ENCODE measurements at regions not wholly inside any gene's neighbourhood (a gene's known extent, or its start where the extent isn't known, plus 50 kb on each side); places are given as distances from the start of the nearest gene placed in this dataset.

DNA sequence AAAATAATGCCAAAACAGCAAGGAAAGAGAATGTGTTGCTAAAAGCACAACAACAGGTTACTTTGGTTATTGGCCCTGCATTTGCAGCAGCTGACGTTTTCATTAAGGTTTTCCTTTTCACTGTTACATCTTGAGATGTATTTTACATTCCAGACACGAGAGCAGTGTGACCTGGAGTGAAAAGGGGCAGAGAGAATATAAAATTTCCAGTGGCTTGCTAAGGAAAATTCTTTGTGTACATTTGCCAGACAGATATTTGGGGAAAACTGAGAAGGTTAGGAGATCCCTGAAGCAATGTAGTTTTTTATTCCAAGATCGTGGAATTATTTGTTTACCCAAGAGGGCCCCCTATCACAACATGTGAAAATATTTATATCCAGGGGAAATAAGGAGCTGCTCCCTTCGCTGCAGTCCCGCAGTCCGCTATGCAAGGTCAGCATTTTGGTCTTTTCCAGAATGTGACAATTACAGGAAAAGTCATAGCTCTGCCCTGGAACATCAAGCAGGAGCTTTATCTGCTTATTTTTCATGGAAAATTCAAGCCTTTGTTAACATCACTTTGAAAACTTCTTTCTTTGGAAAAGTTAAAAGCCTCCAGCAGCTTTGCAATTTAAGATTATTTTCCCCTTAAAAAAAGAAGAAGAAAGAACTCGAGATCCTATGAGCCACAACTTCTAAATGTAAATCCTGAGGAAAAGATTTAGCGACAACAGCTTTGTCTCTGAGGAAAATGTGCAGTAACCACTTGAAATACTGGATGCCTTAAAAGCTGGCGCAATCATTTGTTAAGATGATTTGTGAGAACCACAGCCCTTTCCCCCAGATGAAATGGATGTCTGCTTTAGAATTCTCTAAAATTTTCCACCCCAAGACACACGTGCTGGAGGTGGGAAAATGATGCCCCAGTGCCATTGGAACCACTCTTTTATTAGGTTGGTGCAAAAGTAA, 256.4 kb upstream of the TPM1 start:
- TF ChIP-seq, protein P1, sequence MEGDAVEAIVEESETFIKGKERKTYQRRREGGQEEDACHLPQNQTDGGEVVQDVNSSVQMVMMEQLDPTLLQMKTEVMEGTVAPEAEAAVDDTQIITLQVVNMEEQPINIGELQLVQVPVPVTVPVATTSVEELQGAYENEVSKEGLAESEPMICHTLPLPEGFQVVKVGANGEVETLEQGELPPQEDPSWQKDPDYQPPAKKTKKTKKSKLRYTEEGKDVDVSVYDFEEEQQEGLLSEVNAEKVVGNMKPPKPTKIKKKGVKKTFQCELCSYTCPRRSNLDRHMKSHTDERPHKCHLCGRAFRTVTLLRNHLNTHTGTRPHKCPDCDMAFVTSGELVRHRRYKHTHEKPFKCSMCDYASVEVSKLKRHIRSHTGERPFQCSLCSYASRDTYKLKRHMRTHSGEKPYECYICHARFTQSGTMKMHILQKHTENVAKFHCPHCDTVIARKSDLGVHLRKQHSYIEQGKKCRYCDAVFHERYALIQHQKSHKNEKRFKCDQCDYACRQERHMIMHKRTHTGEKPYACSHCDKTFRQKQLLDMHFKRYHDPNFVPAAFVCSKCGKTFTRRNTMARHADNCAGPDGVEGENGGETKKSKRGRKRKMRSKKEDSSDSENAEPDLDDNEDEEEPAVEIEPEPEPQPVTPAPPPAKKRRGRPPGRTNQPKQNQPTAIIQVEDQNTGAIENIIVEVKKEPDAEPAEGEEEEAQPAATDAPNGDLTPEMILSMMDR (IDR thresholded peaks at IDR 0.05; ENCODE audit: insufficient read depth, low read length) = no peak
- TF ChIP-seq REST (IDR thresholded peaks at IDR 0.05; ENCODE audit: insufficient replicate concordance, low read depth) (no peak), SPI1 (IDR thresholded peaks at IDR 0.05; ENCODE audit: borderline replicate concordance, low read depth) (no peak), GABPA (IDR thresholded peaks at IDR 0.05; ENCODE audit: low read depth) (no peak)
